Skeletal muscle satellite cell (primary cell): ENCODE measurements at regions not wholly inside any gene's neighbourhood (a gene's known extent, or its start where the extent isn't known, plus 50 kb on each side); places are given as distances from the start of the nearest gene placed in this dataset.

ENCODE experiments used
- H3K27me3 ChIP-seq: 2 replicates; pipeline ENCODE4 v1.7.0; 2013; ENCODE audit warnings: low read length; ENCODE audit not compliant: control insufficient read depth, insufficient read depth
- H3K36me3 ChIP-seq: 2 replicates; pipeline ENCODE4 v1.7.0; 2013; ENCODE audit warnings: mild to moderate bottlenecking, control low read depth, low read length; ENCODE audit not compliant: insufficient read depth
- H3K4me1 ChIP-seq: 2 replicates; pipeline ENCODE4 v1.7.0; 2013; ENCODE audit warnings: low read length; ENCODE audit not compliant: control insufficient read depth, insufficient read depth
- H3K4me2 ChIP-seq: 2 replicates; pipeline ENCODE4 v1.7.0; 2013; ENCODE audit warnings: mild to moderate bottlenecking, low read length
- H3K4me3 ChIP-seq: 2 replicates; pipeline ENCODE4 v1.7.0; 2013; ENCODE audit warnings: low read length
- H3K9ac ChIP-seq: 2 replicates; pipeline ENCODE4 v1.7.0; 2013; ENCODE audit warnings: mild to moderate bottlenecking, low read depth, low read length, moderate library complexity
- H3K9me3 ChIP-seq: replicated peaks from 2 replicates; pipeline ENCODE4 v1.7.0; 2013; ENCODE audit warnings: mild to moderate bottlenecking, control low read depth, low read length

GRCh38 chr4:141376769-141377168, 156.1 kb downstream of the ZNF330 start:
- no peak overlapping the region for H3K4me2 ChIP-seq
- H3K9me3 ChIP-seq: no peaks in the 10 kb centered on the region
- H3K4me3 ChIP-seq: no peak overlapping the region
- peaks cover 5% of the 10 kb centered on the region for H3K4me1 ChIP-seq
- H3K27me3 ChIP-seq: no peaks in the 10 kb centered on the region
- H3K36me3 ChIP-seq: no peaks in the 10 kb centered on the region
- H3K9ac ChIP-seq: no peak overlapping the region

GRCh38 chr4:141387299-141387698, 166.6 kb downstream of the ZNF330 start:
- Histone ChIP-seq H3K36me3 (no peaks in the 10 kb centered on the region), H3K9me3 (no peaks in the 10 kb centered on the region), H3K4me2 (no peak overlapping the region), H3K4me1 (peaks cover 2% of the 10 kb centered on the region), H3K4me3 (no peak overlapping the region), H3K27me3 (no peaks in the 10 kb centered on the region), H3K9ac (no peak overlapping the region)

- H3K9me3 ChIP-seq: no peaks in the 10 kb centered on the region
- no peak overlapping the region for H3K4me3 ChIP-seq
- H3K27me3 ChIP-seq: no peaks in the 10 kb centered on the region
- H3K4me2 ChIP-seq: no peak overlapping the region
- H3K9ac ChIP-seq: no peak overlapping the region
- no peaks in the 10 kb centered on the region for H3K36me3 ChIP-seq
- H3K4me1 ChIP-seq: peaks cover 2% of the 10 kb centered on the region
Observed at GRCh38 chr4:141388481-141388880, 167.8 kb downstream of the ZNF330 start.

GRCh38 chr4:141389649-141390048, 169.0 kb downstream of the ZNF330 start:
- H3K27me3 ChIP-seq: no peaks in the 10 kb centered on the region
- H3K9ac ChIP-seq: no peak overlapping the region
- H3K4me2 ChIP-seq: no peak overlapping the region
- H3K4me1 ChIP-seq: peaks cover 2% of the 10 kb centered on the region
- H3K36me3 ChIP-seq: no peaks in the 10 kb centered on the region
- H3K9me3 ChIP-seq: no peaks in the 10 kb centered on the region
- no peak overlapping the region for H3K4me3 ChIP-seq

- Histone ChIP-seq H3K27me3 (no peaks in the 10 kb centered on the region), H3K4me3 (no peak overlapping the region), H3K4me2 (no peak overlapping the region), H3K36me3 (no peaks in the 10 kb centered on the region), H3K9ac (no peak overlapping the region), H3K9me3 (no peaks in the 10 kb centered on the region), H3K4me1 (peaks cover 2% of the 10 kb centered on the region)
Observed at GRCh38 chr4:141390571-141390970, 169.9 kb downstream of the ZNF330 start.

GRCh38 chr4:141391293-141391692, 170.6 kb downstream of the ZNF330 start:
- H3K4me1 ChIP-seq: peaks cover 2% of the 10 kb centered on the region
- H3K4me3 ChIP-seq: no peak overlapping the region
- H3K27me3 ChIP-seq: no peaks in the 10 kb centered on the region
- H3K9me3 ChIP-seq: no peaks in the 10 kb centered on the region
- H3K9ac ChIP-seq: no peak overlapping the region
- H3K4me2 ChIP-seq: no peak overlapping the region
- no peaks in the 10 kb centered on the region for H3K36me3 ChIP-seq

GRCh38 chr4:141391771-141392170, 171.1 kb downstream of the ZNF330 start:
- Histone ChIP-seq H3K9ac (no peak overlapping the region), H3K4me3 (no peak overlapping the region), H3K4me1 (peaks cover 2% of the 10 kb centered on the region), H3K27me3 (no peaks in the 10 kb centered on the region), H3K9me3 (no peaks in the 10 kb centered on the region), H3K4me2 (no peak overlapping the region), H3K36me3 (no peaks in the 10 kb centered on the region)

GRCh38 chr4:141395246-141395830, 174.6 kb downstream of the ZNF330 start:
- Histone ChIP-seq H3K4me1 (no peaks in the 10 kb centered on the region), H3K4me3 (no peak overlapping the region), H3K36me3 (no peaks in the 10 kb centered on the region), H3K27me3 (no peaks in the 10 kb centered on the region), H3K9ac (no peak overlapping the region), H3K4me2 (no peak overlapping the region), H3K9me3 (no peaks in the 10 kb centered on the region)

GRCh38 chr4:141395919-141396318, 175.2 kb downstream of the ZNF330 start:
- Histone ChIP-seq H3K4me2 (no peak overlapping the region), H3K36me3 (no peaks in the 10 kb centered on the region), H3K9me3 (no peaks in the 10 kb centered on the region), H3K9ac (no peak overlapping the region), H3K4me3 (no peak overlapping the region), H3K4me1 (no peaks in the 10 kb centered on the region), H3K27me3 (no peaks in the 10 kb centered on the region)

GRCh38 chr4:141402712-141403111, 182.0 kb downstream of the ZNF330 start:
- Histone ChIP-seq H3K9me3 (no peaks in the 10 kb centered on the region), H3K4me3 (no peak overlapping the region), H3K27me3 (no peaks in the 10 kb centered on the region), H3K9ac (no peak overlapping the region), H3K36me3 (no peaks in the 10 kb centered on the region), H3K4me2 (no peak overlapping the region), H3K4me1 (no peaks in the 10 kb centered on the region)

GRCh38 chr4:141403782-141404181, 183.1 kb downstream of the ZNF330 start:
- no peaks in the 10 kb centered on the region for H3K27me3 ChIP-seq
- H3K36me3 ChIP-seq: no peaks in the 10 kb centered on the region
- no peak overlapping the region for H3K4me3 ChIP-seq
- H3K9ac ChIP-seq: no peak overlapping the region
- H3K4me2 ChIP-seq: no peak overlapping the region
- H3K9me3 ChIP-seq: no peaks in the 10 kb centered on the region
- no peaks in the 10 kb centered on the region for H3K4me1 ChIP-seq

GRCh38 chr4:141406237-141406636, 185.5 kb downstream of the ZNF330 start:
- H3K27me3 ChIP-seq: no peaks in the 10 kb centered on the region
- peaks cover 12% of the 10 kb centered on the region for H3K4me1 ChIP-seq
- H3K36me3 ChIP-seq: no peaks in the 10 kb centered on the region
- H3K4me2 ChIP-seq: no peak overlapping the region
- no peak overlapping the region for H3K4me3 ChIP-seq
- H3K9me3 ChIP-seq: no peaks in the 10 kb centered on the region
- H3K9ac ChIP-seq: no peak overlapping the region
